HCT116 (cell line): ENCODE measurements at regions not wholly inside any gene's neighbourhood (a gene's known extent, or its start where the extent isn't known, plus 50 kb on each side); places are given as distances from the start of the nearest gene placed in this dataset.

Source experiments
- ATAC-seq: fragments of 200-7000 bp; cut with Tn5 transposase; 2 replicates; pipeline ENCODE4 v1.9.1; 2020; ENCODE audit warnings: mild to moderate bottlenecking, moderate library complexity
- BruUV-seq: library from RNA; stranded (reverse); fragments of 400-500 nt; replicated peaks from 2 replicates; lab custom pipeline; 2021; lab: Mats Ljungman, UMichigan
- CTCF ChIA-PET: fragments of 300-600 bp; sonication (Branson Sonifier 250); formaldehyde crosslinking; loops from one replicate; lab custom pipeline; 2021; ENCODE audit warnings: antibody characterized with exemption; lab: Charles Lee
- POLR2A ChIA-PET: fragments of 300-600, 350-600 bp; sonication (Branson Sonifier 250); formaldehyde crosslinking; loops from one replicate; lab custom pipeline; 2021; ENCODE audit warnings: antibody characterized with exemption; lab: Charles Lee
- RAD21 ChIA-PET, 2 experiments: fragments of 300-600 bp; sonication (Branson Sonifier 250); formaldehyde crosslinking; loops; one replicate each; lab custom pipeline; 2023; ENCODE audit warnings: low total read pairs in 2 of 2; ENCODE audit not compliant: uncharacterized antibody in 2 of 2, unreplicated experiment in 2 of 2, low non-redundant PET in 1 of 2; lab: Charles Lee
- DNase-seq: peaks from one replicate; pipeline ENCODE4 v3.0.0-alpha.2; 2010; ENCODE audit warnings: low read depth, low spot score
- H2AFZ ChIP-seq: fragments of 200-600 bp; shearing (Covaris generic), sonication (generic); 2 replicates; pipeline ENCODE4 v1.6.1; 2017; ENCODE audit warnings: low read depth, mixed run types, mixed read lengths, antibody characterized with exemption, low read length; ENCODE audit not compliant: poor library complexity, severe bottlenecking
- H3K27ac ChIP-seq: 2 replicates; pipeline ENCODE4 v1.5.1; 2012; ENCODE audit warnings: low read depth, low read length
- H3K27me3 ChIP-seq: fragments of 200-600 bp; sonication (generic); 2 replicates; pipeline ENCODE4 v1.6.1; 2016; ENCODE audit warnings: mixed run types, low read length, mixed read lengths; ENCODE audit not compliant: insufficient read depth
- H3K36me3 ChIP-seq, 2 experiments: fragments of 200-500 bp in 1 of 2; fragments of 200-600 bp in 1 of 2; sonication (Bioruptor generic) in 1 of 2; sonication (generic) in 1 of 2; 2 replicates each; pipeline versions ENCODE4 v1.5.1 to v1.6.1; 2014 to 2016; ENCODE audit warnings: low read length in 2 of 2, inconsistent platforms in 1 of 2, mixed read lengths in 1 of 2, mixed run types in 1 of 2; ENCODE audit not compliant: insufficient read depth in 2 of 2, control insufficient read depth in 1 of 2
- H3K4me1 ChIP-seq, 2 experiments: fragments of 200-600 bp in 1 of 2; sonication (generic) in 1 of 2; 2 replicates each; pipeline versions ENCODE4 v1.5.1 to v1.6.1; 2012 to 2017; ENCODE audit warnings: low read length in 2 of 2, inconsistent platforms in 1 of 2, mild to moderate bottlenecking in 1 of 2, mixed read lengths in 1 of 2, mixed run types in 1 of 2, moderate library complexity in 1 of 2; ENCODE audit not compliant: insufficient read depth in 2 of 2, control insufficient read depth in 1 of 2
- H3K4me2 ChIP-seq: fragments of 200-600 bp; sonication (generic); 2 replicates; pipeline ENCODE4 v1.6.1; 2017; ENCODE audit warnings: mixed run types, low read length, mixed read lengths
- H3K4me3 ChIP-seq, 2 experiments: fragments of 200-600 bp in 1 of 2; sonication (generic) in 1 of 2; replicated peaks in 1 of 2; 2 replicates each; pipeline ENCODE4 v1.5.1; 2011 to 2016; ENCODE audit warnings: low read length in 2 of 2, control low read depth in 1 of 2, low read depth in 1 of 2, mild to moderate bottlenecking in 1 of 2, mixed read lengths in 1 of 2, mixed run types in 1 of 2
- H3K79me2 ChIP-seq: fragments of 200-600 bp; sonication (generic); 2 replicates; pipeline ENCODE4 v1.6.1; 2017; ENCODE audit warnings: mild to moderate bottlenecking, mixed run types, low read length, moderate library complexity, mixed read lengths; ENCODE audit not compliant: insufficient read depth
- H3K9ac ChIP-seq: fragments of 200-600 bp; sonication (generic); 2 replicates; pipeline ENCODE4 v1.6.1; 2016; ENCODE audit warnings: low read length, mixed read lengths
- H3K9me2 ChIP-seq: fragments of 200-600 bp; sonication (generic), shearing (Covaris generic); 2 replicates; pipeline ENCODE4 v1.6.1; 2017; ENCODE audit warnings: mixed run types, mild to moderate bottlenecking, moderate library complexity; ENCODE audit not compliant: insufficient read depth
- H3K9me3 ChIP-seq, 2 experiments: fragments of 200-500 bp in 1 of 2; fragments of 200-600 bp in 1 of 2; sonication (Bioruptor generic) in 1 of 2; sonication (generic) in 1 of 2; 2 replicates each; pipeline ENCODE4 v1.6.1; 2014 to 2017; ENCODE audit warnings: low read length in 2 of 2, mixed read lengths in 2 of 2, inconsistent platforms in 1 of 2, low read depth in 1 of 2, mild to moderate bottlenecking in 1 of 2, mixed run types in 1 of 2, moderate library complexity in 1 of 2; ENCODE audit not compliant: control insufficient read depth in 1 of 2, insufficient read depth in 1 of 2
- H4K20me1 ChIP-seq: fragments of 200-600 bp; sonication (generic), shearing (Covaris generic); 2 replicates; pipeline ENCODE4 v1.6.1; 2017; ENCODE audit warnings: mixed run types, mild to moderate bottlenecking, moderate library complexity; ENCODE audit not compliant: insufficient read depth
- EGR1 ChIP-seq: IDR thresholded peaks from 2 replicates; pipeline ENCODE4 v1.6.1; 2012; ENCODE audit warnings: low read depth
- ELF1 ChIP-seq: IDR thresholded peaks from 2 replicates; pipeline ENCODE4 v1.6.1; 2012; ENCODE audit warnings: low read depth, borderline replicate concordance
- EZH2phosphoT487 ChIP-seq: fragments of 200-600 bp; IDR thresholded peaks from 2 replicates; pipeline ENCODE4 v1.6.1; 2018; ENCODE audit warnings: antibody characterized with exemption, borderline replicate concordance
- JUND ChIP-seq: IDR thresholded peaks from 2 replicates; pipeline ENCODE4 v1.6.1; 2012
- POLR2A ChIP-seq: IDR thresholded peaks from 2 replicates; pipeline ENCODE4 v1.7.0; 2011; ENCODE audit warnings: borderline replicate concordance; ENCODE audit not compliant: insufficient read depth, insufficient read length; ENCODE audit errors: extremely low read depth
- POLR2AphosphoS5 ChIP-seq: IDR thresholded peaks from 2 replicates; pipeline ENCODE4 v1.6.1; 2011; ENCODE audit warnings: mild to moderate bottlenecking, low read depth, low read length, moderate library complexity
- SIN3A ChIP-seq: IDR thresholded peaks from 2 replicates; pipeline ENCODE4 v1.6.1; 2012; ENCODE audit warnings: low read depth
- SP1 ChIP-seq: IDR thresholded peaks from 2 replicates; pipeline ENCODE4 v1.6.1; 2012; ENCODE audit warnings: low read depth
- SRF ChIP-seq: IDR thresholded peaks from 2 replicates; pipeline ENCODE4 v1.6.1; 2012; ENCODE audit warnings: low read depth
- TCF7L2 ChIP-seq: IDR thresholded peaks from 2 replicates; pipeline ENCODE4 v1.7.0; 2011; ENCODE audit warnings: borderline replicate concordance, inconsistent platforms; ENCODE audit not compliant: insufficient read depth, insufficient read length; ENCODE audit errors: extremely low read depth
- ZNF274 ChIP-seq: fragments of 200-500 bp; sonication (Bioruptor generic); IDR thresholded peaks from 2 replicates; pipeline ENCODE4 v1.6.1; 2014; ENCODE audit warnings: mild to moderate bottlenecking, low read depth, low read length, inconsistent platforms
- intact Hi-C: fragments of 100-400 bp; cut with micrococcal nuclease; formaldehyde crosslinking; loops from 2 replicates; pipeline ENCODE4 v1.10.0; 2022
- TF ChIP-seq, protein P1 (sequence below), 3 experiments: fragments of 200-600 bp in 1 of 3; sonication (generic) in 1 of 3; IDR thresholded peaks in 2 of 3; conservative IDR thresholded peaks in 1 of 3; 2 replicates each; pipeline ENCODE4 v1.5.1; 2012 to 2017; ENCODE audit warnings: low read depth in 2 of 3, low read length in 2 of 3, antibody characterized with exemption in 1 of 3, borderline replicate concordance in 1 of 3, control low read depth in 1 of 3, mild to moderate bottlenecking in 1 of 3, mixed read lengths in 1 of 3, mixed run types in 1 of 3, moderate library complexity in 1 of 3; ENCODE audit not compliant: insufficient read depth in 1 of 3
- TF ChIP-seq, protein P2 (sequence below): IDR thresholded peaks from 2 replicates; pipeline ENCODE4 v1.6.1; 2012
- TF ChIP-seq, protein P3 (sequence below): IDR thresholded peaks from 2 replicates; pipeline ENCODE4 v1.6.1; 2011; ENCODE audit warnings: mild to moderate bottlenecking, low read length, moderate library complexity; ENCODE audit not compliant: insufficient replicate concordance; ENCODE audit errors: extremely low read depth
- TF ChIP-seq, protein P4 (sequence below): IDR thresholded peaks from 2 replicates; pipeline ENCODE4 v1.6.1; 2012; ENCODE audit warnings: low read depth

DNA sequence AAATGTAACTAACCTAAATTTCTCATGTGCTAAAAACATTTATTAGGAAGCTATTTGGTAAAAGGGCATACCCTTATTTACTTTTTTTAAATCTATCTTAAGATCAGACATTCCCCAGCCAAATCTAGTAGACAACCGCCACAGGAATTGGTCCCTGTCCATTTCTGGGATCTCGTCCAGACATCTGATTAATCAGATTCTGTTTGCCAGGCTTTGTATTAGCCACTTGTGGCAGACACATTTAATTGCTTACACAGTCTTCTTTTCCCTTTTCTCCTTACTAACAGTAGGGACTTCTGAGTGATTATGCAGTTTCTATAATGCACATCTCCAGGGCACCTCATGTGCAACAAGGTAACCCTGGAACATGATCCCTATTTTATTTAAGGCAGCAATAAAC lies 449.0 kb upstream of the RGS18 start (continued):
- TF ChIP-seq, protein P1, sequence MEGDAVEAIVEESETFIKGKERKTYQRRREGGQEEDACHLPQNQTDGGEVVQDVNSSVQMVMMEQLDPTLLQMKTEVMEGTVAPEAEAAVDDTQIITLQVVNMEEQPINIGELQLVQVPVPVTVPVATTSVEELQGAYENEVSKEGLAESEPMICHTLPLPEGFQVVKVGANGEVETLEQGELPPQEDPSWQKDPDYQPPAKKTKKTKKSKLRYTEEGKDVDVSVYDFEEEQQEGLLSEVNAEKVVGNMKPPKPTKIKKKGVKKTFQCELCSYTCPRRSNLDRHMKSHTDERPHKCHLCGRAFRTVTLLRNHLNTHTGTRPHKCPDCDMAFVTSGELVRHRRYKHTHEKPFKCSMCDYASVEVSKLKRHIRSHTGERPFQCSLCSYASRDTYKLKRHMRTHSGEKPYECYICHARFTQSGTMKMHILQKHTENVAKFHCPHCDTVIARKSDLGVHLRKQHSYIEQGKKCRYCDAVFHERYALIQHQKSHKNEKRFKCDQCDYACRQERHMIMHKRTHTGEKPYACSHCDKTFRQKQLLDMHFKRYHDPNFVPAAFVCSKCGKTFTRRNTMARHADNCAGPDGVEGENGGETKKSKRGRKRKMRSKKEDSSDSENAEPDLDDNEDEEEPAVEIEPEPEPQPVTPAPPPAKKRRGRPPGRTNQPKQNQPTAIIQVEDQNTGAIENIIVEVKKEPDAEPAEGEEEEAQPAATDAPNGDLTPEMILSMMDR (IDR thresholded peaks at IDR 0.05 in 2 of 3, conservative IDR thresholded peaks at IDR 0.05 in 1 of 3; ENCODE audit: borderline replicate concordance in 1 of 3, insufficient read depth in 1 of 3, low read depth in 2 of 3, low read length in 2 of 3): no peak

DNA sequence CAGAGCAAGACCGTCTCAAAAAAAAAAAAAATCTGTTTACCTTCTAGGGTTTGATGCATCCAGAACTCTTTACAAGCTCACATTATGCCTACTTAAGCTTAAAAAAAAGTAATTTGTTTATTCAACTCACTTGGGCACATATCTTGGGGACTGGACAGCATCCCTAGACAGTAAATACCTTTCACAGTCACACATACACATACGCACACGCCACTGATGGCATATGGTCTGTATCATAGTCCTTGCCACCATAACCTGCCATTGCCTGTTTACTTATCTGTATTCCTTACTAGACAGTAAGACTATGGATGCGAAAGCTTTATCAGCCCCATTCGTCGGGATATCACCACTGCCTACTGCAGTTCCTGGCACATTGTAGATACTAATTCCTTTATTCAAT lies 446.3 kb upstream of the RGS18 start:
- Histone ChIP-seq H3K4me3 (no peak overlapping the region), H3K4me1 (no peaks in the 10 kb centered on the region), H3K27me3 (no peaks in the 10 kb centered on the region), H3K79me2 (no peaks in the 10 kb centered on the region), H4K20me1 (no peaks in the 10 kb centered on the region), H3K36me3 (no peaks in the 10 kb centered on the region), H3K9me2 (no peaks in the 10 kb centered on the region), H3K9me3 (no peaks in the 10 kb centered on the region), H2AFZ (no peak overlapping the region), H3K4me2 (no peak overlapping the region), H3K9ac (no peak overlapping the region), H3K27ac (no peak overlapping the region)
- no peak for TF ChIP-seq ELF1
- TF ChIP-seq JUND: no peak
- TF ChIP-seq SRF: no peak
- TF ChIP-seq, protein P1 (IDR thresholded peaks at IDR 0.05 in 2 of 3, conservative IDR thresholded peaks at IDR 0.05 in 1 of 3; ENCODE audit: borderline replicate concordance in 1 of 3, insufficient read depth in 1 of 3, low read depth in 2 of 3, low read length in 2 of 3): no peak
- no peak for TF ChIP-seq POLR2AphosphoS5
- no peak for TF ChIP-seq POLR2A
- TF ChIP-seq ZNF274: no peak
- no peak for TF ChIP-seq TCF7L2
- TF ChIP-seq SIN3A: no peak
- TF ChIP-seq, protein P2, sequence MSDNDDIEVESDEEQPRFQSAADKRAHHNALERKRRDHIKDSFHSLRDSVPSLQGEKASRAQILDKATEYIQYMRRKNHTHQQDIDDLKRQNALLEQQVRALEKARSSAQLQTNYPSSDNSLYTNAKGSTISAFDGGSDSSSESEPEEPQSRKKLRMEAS: no peak
- TF ChIP-seq, protein P3, sequence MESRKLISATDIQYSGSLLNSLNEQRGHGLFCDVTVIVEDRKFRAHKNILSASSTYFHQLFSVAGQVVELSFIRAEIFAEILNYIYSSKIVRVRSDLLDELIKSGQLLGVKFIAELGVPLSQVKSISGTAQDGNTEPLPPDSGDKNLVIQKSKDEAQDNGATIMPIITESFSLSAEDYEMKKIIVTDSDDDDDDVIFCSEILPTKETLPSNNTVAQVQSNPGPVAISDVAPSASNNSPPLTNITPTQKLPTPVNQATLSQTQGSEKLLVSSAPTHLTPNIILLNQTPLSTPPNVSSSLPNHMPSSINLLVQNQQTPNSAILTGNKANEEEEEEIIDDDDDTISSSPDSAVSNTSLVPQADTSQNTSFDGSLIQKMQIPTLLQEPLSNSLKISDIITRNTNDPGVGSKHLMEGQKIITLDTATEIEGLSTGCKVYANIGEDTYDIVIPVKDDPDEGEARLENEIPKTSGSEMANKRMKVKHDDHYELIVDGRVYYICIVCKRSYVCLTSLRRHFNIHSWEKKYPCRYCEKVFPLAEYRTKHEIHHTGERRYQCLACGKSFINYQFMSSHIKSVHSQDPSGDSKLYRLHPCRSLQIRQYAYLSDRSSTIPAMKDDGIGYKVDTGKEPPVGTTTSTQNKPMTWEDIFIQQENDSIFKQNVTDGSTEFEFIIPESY: no peak
- TF ChIP-seq SP1: no peak
- no peak for TF ChIP-seq EZH2phosphoT487
- no peak for TF ChIP-seq EGR1
- TF ChIP-seq, protein P4, sequence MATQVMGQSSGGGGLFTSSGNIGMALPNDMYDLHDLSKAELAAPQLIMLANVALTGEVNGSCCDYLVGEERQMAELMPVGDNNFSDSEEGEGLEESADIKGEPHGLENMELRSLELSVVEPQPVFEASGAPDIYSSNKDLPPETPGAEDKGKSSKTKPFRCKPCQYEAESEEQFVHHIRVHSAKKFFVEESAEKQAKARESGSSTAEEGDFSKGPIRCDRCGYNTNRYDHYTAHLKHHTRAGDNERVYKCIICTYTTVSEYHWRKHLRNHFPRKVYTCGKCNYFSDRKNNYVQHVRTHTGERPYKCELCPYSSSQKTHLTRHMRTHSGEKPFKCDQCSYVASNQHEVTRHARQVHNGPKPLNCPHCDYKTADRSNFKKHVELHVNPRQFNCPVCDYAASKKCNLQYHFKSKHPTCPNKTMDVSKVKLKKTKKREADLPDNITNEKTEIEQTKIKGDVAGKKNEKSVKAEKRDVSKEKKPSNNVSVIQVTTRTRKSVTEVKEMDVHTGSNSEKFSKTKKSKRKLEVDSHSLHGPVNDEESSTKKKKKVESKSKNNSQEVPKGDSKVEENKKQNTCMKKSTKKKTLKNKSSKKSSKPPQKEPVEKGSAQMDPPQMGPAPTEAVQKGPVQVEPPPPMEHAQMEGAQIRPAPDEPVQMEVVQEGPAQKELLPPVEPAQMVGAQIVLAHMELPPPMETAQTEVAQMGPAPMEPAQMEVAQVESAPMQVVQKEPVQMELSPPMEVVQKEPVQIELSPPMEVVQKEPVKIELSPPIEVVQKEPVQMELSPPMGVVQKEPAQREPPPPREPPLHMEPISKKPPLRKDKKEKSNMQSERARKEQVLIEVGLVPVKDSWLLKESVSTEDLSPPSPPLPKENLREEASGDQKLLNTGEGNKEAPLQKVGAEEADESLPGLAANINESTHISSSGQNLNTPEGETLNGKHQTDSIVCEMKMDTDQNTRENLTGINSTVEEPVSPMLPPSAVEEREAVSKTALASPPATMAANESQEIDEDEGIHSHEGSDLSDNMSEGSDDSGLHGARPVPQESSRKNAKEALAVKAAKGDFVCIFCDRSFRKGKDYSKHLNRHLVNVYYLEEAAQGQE: no peak
- intact Hi-C loops: no loop called here
- ATAC-seq: no peak
- CTCF ChIA-PET: no interaction called here
- no TSS peak for BruUV-seq
- POLR2A ChIA-PET: no interaction called here
- RAD21 ChIA-PET: no interaction called here
- DNase-seq: no peak
